8988T (cell line): ENCODE measurements at regions not wholly inside any gene's neighbourhood (a gene's known extent, or its start where the extent isn't known, plus 50 kb on each side); places are given as distances from the start of the nearest gene placed in this dataset.
"Not testable (repeated sequence)": the region's sequence is repeated elsewhere in the genome, so short reads cannot be mapped to it uniquely, and the experiment has no call there.

Source experiments
- DNase-seq: peaks from one replicate; pipeline ENCODE4 v3.0.0; 2011

GRCh38 chr15:79769933-79770759 lies 126.7 kb downstream of the MTHFS start:
- DNase-seq = no peak

DNA sequence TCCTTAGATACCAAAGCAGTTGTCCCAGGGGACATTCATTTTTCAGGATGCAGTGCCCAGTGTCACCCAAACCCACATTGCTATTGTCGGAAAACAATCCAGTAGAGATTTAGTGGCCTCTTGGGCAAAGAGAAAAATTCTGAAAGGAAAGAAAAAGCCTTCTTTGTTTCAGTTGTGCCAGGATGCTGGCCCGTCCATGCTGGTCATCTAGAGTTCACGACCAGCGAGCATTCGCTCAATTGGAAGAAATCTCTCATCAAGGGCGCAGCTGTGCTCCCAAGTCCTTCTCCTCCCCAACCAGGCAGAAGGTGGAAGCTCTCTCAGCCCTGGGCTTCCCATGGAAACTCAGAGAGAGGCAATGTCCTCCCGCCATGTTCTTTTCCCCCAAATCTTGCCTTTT lies 123.7 kb downstream of the MTHFS start:
- DNase-seq = no peak

DNA sequence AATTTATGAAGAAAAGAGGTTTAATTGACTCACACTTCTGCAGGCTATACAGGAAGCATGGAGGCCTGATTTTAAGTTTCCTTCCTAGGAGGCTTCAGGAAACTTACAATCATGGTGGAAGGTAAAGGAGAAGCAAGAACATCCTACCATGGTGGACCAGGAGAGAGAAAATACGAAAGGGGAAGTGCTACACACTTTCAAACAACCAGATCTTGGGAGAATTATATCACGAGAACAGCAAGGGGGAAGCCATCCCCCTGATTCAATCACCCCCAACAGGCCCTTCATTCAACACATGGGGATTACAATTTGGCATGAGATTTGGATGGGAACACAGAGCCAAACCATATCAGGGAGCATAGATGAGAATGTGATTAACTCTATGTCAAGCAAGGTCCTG lies 121.0 kb downstream of the MTHFS start:
- DNase-seq = no peak

- no peak for DNase-seq
Measured at GRCh38 chr15:79777916-79778315, 118.9 kb downstream of the MTHFS start.

DNA sequence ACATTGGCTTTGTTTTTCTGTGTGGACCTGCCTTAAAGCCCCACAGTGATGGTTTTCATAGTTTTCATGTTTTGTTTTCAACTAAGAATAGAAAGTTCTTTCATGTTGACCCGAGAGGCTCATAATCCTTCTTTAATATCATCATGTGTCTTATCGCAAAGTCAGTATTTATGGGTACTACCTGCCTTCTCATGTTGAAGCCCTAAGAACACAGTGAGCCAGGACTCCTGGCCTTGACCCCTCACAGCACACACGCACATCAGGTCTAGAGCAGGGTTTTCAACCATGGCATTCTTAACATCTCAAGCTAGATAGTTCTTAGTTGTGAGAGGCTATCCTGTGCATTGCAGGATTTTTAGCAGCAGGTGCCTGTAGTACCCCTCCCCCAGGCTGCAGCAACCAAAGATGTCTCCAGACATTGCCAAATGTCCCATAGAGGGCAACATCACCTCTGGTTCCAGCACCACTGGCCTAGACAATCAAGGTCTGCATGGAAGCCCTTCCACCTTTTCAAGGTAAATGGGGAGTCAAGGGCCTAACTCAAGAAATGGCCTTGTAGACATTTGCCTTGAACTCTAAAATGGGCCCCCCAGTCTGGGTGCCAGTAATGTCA lies 118.3 kb downstream of the MTHFS start:
- DNase-seq = no peak

- no peak for DNase-seq
Measured at GRCh38 chr15:79779746-79780145, 117.1 kb downstream of the MTHFS start.

- DNase-seq = not testable (repeated sequence)
Measured at GRCh38 chr15:79782307-79782706, 114.5 kb downstream of the MTHFS start.
